Vagina (tissue), 2 donors: ENCODE measurements at regions not wholly inside any gene's neighbourhood (a gene's known extent, or its start where the extent isn't known, plus 50 kb on each side); places are given as distances from the start of the nearest gene placed in this dataset.

Experiments used
- POLR2A ChIP-seq, 2 donors: fragments of 450-650 bp; IDR thresholded peaks; one replicate each; pipeline ENCODE4 v1.6.1; 2017; ENCODE audit warnings: antibody characterized with exemption in 2 of 2, mild to moderate bottlenecking in 2 of 2, moderate library complexity in 2 of 2
- POLR2AphosphoS5 ChIP-seq, 2 donors: sonication (generic); formaldehyde crosslinking; IDR thresholded peaks; one replicate each; pipeline ENCODE4 v1.9.0; 2017; ENCODE audit warnings: antibody characterized with exemption in 2 of 2, mild to moderate bottlenecking in 2 of 2, low read depth in 1 of 2; ENCODE audit not compliant: insufficient read depth in 1 of 2
- TF ChIP-seq, protein P1 (sequence below), 3 experiments: fragments of 450-650 bp in 2 of 3; fragments of 200-600 bp in 1 of 3; sonication (generic) in 1 of 3; IDR thresholded peaks; one replicate each; pipeline ENCODE4 v1.5.1; 2017 to 2019; ENCODE audit warnings: antibody characterized with exemption in 3 of 3, mild to moderate bottlenecking in 2 of 3, moderate library complexity in 2 of 3

GRCh38 chrX:39437670-39438441 lies 636.6 kb downstream of the MID1IP1 start:
- TF ChIP-seq POLR2AphosphoS5 (IDR thresholded peaks at IDR 0.05; ENCODE audit: insufficient read depth in 1 of 2, low read depth in 1 of 2) (no peak), POLR2A (IDR thresholded peaks at IDR 0.05) (no peak)
- TF ChIP-seq, protein P1, sequence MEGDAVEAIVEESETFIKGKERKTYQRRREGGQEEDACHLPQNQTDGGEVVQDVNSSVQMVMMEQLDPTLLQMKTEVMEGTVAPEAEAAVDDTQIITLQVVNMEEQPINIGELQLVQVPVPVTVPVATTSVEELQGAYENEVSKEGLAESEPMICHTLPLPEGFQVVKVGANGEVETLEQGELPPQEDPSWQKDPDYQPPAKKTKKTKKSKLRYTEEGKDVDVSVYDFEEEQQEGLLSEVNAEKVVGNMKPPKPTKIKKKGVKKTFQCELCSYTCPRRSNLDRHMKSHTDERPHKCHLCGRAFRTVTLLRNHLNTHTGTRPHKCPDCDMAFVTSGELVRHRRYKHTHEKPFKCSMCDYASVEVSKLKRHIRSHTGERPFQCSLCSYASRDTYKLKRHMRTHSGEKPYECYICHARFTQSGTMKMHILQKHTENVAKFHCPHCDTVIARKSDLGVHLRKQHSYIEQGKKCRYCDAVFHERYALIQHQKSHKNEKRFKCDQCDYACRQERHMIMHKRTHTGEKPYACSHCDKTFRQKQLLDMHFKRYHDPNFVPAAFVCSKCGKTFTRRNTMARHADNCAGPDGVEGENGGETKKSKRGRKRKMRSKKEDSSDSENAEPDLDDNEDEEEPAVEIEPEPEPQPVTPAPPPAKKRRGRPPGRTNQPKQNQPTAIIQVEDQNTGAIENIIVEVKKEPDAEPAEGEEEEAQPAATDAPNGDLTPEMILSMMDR (IDR thresholded peaks at IDR 0.05): no peak
